Sigmoid colon (tissue), 6 donors: ENCODE measurements at regions not wholly inside any gene's neighbourhood (a gene's known extent, or its start where the extent isn't known, plus 50 kb on each side); places are given as distances from the start of the nearest gene placed in this dataset.
"Not testable (repeated sequence)": the region's sequence is repeated elsewhere in the genome, so short reads cannot be mapped to it uniquely, and the experiment has no call there.

Experiments
- DNase-seq: peaks from one replicate; pipeline ENCODE4 v3.0.0-alpha.2; 2019
- H3K27ac ChIP-seq, 4 donors: fragments of 200-600 bp; sonication (generic); one replicate each; pipeline ENCODE4 v1.5.1; 2016 to 2019; ENCODE audit warnings: mild to moderate bottlenecking in 1 of 4
- H3K27me3 ChIP-seq, 3 donors: fragments of 200-600 bp; sonication (generic); one replicate each; pipeline ENCODE4 v1.5.1; 2019; ENCODE audit warnings: mild to moderate bottlenecking in 1 of 3
- H3K36me3 ChIP-seq, 4 donors: fragments of 200-600 bp; sonication (generic); one replicate each; pipeline ENCODE4 v1.5.1; 2016 to 2019
- H3K4me1 ChIP-seq, 4 donors: fragments of 200-600 bp; sonication (generic); one replicate each; pipeline ENCODE4 v1.5.1; 2017 to 2019
- H3K4me3 ChIP-seq, 4 donors: fragments of 200-600 bp; sonication (generic); one replicate each; pipeline ENCODE4 v1.5.1; 2017 to 2019; ENCODE audit warnings: mild to moderate bottlenecking in 2 of 4, moderate library complexity in 1 of 4
- H3K9me3 ChIP-seq, 4 donors: fragments of 200-600 bp in 3 of 4; sonication (generic) in 3 of 4; one replicate each; pipeline versions ENCODE4 v1.5.1 to v1.6.1; 2013 to 2019
- CTCF ChIP-seq, 4 experiments: fragments of 450-650 bp in 3 of 4; fragments of 200-600 bp in 1 of 4; IDR thresholded peaks; one replicate each; pipeline ENCODE4 v1.5.1; 2016 to 2019; ENCODE audit warnings: antibody characterized with exemption in 4 of 4, mild to moderate bottlenecking in 3 of 4, moderate library complexity in 2 of 4
- EP300 ChIP-seq, 4 donors: sonication (generic); formaldehyde crosslinking; IDR thresholded peaks; one replicate each; pipeline ENCODE4 v1.6.1; 2017; ENCODE audit warnings: antibody characterized with exemption in 4 of 4
- POLR2A ChIP-seq, 2 donors: fragments of 450-650 bp; IDR thresholded peaks; one replicate each; pipeline ENCODE4 v1.6.1; 2016; ENCODE audit warnings: antibody characterized with exemption in 2 of 2, mild to moderate bottlenecking in 2 of 2, moderate library complexity in 2 of 2
- POLR2AphosphoS5 ChIP-seq, 4 donors: sonication (generic); formaldehyde crosslinking; IDR thresholded peaks; one replicate each; pipeline ENCODE4 v1.6.1; 2017; ENCODE audit warnings: antibody characterized with exemption in 4 of 4
- WGBS, 2 donors: extraction: QIAGEN DNeasy Blood & Tissue Kit; methylation state at CpG; one replicate each; pipeline ENCODE4 v1.1.7; 2013; 5-methylcytosine and 5-hydroxymethylcytosine counted together
- intact Hi-C: fragments of 100-400 bp; cut with DNase I; formaldehyde crosslinking; loops from one replicate; pipeline ENCODE4 v1.15.1; 2023
- donor health status: healthy with polysubstance abuse.
- donor health status: healthy.

- Histone ChIP-seq H3K27ac (no peak overlapping the region), H3K9me3 (no peaks in the 10 kb centered on the region), H3K4me3 (no peak overlapping the region), H3K27me3 (no peaks in the 10 kb centered on the region), H3K4me1 (no peaks in the 10 kb centered on the region), H3K36me3 (no peaks in the 10 kb centered on the region)
- intact Hi-C loops: no loop called here
- TF ChIP-seq POLR2A (IDR thresholded peaks at IDR 0.05) (no peak), CTCF (IDR thresholded peaks at IDR 0.05) (no peak), EP300 (IDR thresholded peaks at IDR 0.05) (no peak), POLR2AphosphoS5 (IDR thresholded peaks at IDR 0.05) (no peak)
- no peak for DNase-seq
- WGBS, 2 donors: 91 to 93% methylated on average over 3 of the region's 3 CpGs
Observed at GRCh38 chr3:150274372-150274771, 133.7 kb upstream of the TSC22D2 start.

DNA sequence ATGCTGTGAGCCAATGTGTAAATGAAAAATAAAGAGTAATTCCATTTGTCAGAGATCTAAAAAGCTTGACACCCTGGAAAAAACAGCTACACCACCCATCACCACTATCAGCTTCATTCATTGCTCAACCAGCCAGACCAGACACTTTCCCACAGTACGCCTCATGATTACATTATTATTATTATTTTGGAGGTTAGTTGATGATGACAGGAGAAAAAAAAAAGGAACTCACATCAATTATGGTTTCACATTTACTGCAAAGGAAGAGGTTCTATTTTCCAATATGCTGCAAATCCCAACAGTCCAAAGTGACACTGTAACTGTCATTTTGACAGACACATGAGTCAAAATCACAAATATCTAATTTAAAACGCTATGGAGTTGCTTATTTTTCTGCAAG lies 134.7 kb upstream of the TSC22D2 start:
- Histone ChIP-seq H3K4me3 (no peak overlapping the region), H3K27me3 (no peaks in the 10 kb centered on the region), H3K9me3 (no peaks in the 10 kb centered on the region), H3K4me1 (no peaks in the 10 kb centered on the region), H3K27ac (no peak overlapping the region), H3K36me3 (no peaks in the 10 kb centered on the region)
- no peak for DNase-seq
- TF ChIP-seq EP300 (IDR thresholded peaks at IDR 0.05) (no peak), CTCF (IDR thresholded peaks at IDR 0.05) (no peak), POLR2A (IDR thresholded peaks at IDR 0.05) (no peak), POLR2AphosphoS5 (IDR thresholded peaks at IDR 0.05) (no peak)
- intact Hi-C loops: no loop called here
- WGBS, 2 donors: 83 to 85% methylated on average over 2 of the region's 2 CpGs

DNA sequence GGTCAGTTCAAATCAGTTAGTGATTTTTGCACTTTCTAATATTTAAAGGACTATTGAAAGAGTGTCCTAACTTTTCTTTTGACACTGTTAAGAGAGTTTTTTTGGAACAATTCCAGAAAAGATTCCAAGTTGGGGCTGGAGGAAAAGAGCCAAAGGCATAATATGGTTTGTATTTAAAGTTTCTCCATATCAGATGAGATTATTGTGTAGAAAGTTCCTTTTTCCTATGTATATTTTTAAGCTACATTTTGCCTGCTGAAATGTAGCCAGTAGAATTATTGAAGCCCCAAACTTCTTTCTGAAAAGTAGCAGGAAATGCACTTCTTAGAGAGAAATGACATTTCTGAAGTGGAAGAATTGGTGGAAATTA lies 136.5 kb upstream of the TSC22D2 start:
- H3K36me3 ChIP-seq: no peaks in the 10 kb centered on the region
- intact Hi-C loops: no loop called here
- no peaks in the 10 kb centered on the region for H3K4me1 ChIP-seq
- DNase-seq: no peak
- H3K4me3 ChIP-seq: no peak overlapping the region
- H3K27ac ChIP-seq: no peak overlapping the region
- no peaks in the 10 kb centered on the region for H3K27me3 ChIP-seq
- no peaks in the 10 kb centered on the region for H3K9me3 ChIP-seq
- TF ChIP-seq CTCF (IDR thresholded peaks at IDR 0.05) (no peak), POLR2AphosphoS5 (IDR thresholded peaks at IDR 0.05) (no peak), POLR2A (IDR thresholded peaks at IDR 0.05) (no peak), EP300 (IDR thresholded peaks at IDR 0.05) (no peak)

DNA sequence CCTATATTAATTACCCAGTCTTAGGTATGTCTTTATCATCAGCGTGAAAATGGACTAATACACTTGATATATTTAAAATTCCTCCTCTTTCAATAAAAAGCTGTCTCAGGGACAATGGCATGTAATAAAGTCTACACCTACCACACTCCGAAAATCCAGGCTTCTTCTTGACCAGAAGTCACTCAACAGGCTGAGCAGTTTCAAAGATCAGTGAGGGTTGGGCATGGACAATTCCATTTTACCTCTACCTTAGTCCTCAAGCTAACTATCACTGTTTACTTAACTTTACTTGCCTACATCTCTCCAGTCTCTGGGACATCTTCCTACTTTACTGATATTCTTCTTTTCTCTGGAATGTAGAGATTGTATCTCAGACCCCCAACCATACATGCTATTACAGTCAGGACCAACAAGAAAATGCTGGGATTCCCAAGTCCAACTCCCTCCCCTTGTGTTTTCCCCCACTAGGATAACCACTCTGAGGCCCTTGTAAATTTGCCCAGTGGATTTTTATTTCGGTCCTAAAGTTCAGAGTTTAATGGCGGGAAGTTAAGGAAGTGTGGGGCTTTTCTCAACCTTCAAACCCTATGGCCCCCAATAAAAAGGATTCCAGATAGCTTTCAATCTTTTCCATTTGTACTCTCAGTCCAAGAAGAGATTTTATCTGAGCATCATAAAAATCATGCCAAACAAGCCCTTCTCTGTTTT lies 137.1 kb upstream of the TSC22D2 start:
- no peak for TF ChIP-seq POLR2AphosphoS5 (IDR thresholded peaks at IDR 0.05)
- TF ChIP-seq CTCF (IDR thresholded peaks at IDR 0.05): no peak
- no peak for TF ChIP-seq EP300 (IDR thresholded peaks at IDR 0.05)
- no peak for TF ChIP-seq POLR2A (IDR thresholded peaks at IDR 0.05)
- Histone ChIP-seq H3K4me3 (no peak overlapping the region), H3K4me1 (no peaks in the 10 kb centered on the region), H3K9me3 (no peaks in the 10 kb centered on the region), H3K27me3 (no peaks in the 10 kb centered on the region), H3K36me3 (no peaks in the 10 kb centered on the region), H3K27ac (no peak overlapping the region)
- WGBS, 2 donors: 15 to 64% methylated on average over 4 of the region's 4 CpGs
- intact Hi-C loops: no loop called here
- no peak for DNase-seq

DNA sequence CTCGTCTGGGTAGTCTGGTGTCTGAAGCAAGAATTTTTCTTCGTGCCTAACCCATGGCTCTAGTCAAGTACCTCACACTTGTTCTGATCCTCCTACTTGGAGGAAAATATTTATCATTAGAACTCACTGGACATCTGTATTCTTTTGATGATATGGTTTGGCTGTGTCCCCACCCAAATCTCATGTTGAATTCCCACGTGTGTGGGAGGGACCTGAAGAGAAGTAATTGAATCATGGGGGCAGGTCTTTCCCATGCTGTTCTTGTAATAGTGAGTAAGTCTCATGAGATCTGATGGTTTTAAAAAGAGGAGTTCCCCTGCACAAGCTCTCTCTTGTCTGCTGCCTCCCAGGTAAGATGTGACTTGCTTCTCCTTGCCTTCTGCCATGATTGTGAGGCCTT lies 137.7 kb upstream of the TSC22D2 start:
- H3K27me3 ChIP-seq, intact Hi-C loops, H3K36me3 ChIP-seq, DNase-seq, H3K4me3 ChIP-seq, H3K4me1 ChIP-seq, H3K27ac ChIP-seq, H3K9me3 ChIP-seq: not testable (repeated sequence)
- WGBS, 2 donors: 63 to 82% methylated on average over 3 of the region's 3 CpGs
